Astrocyte (in vitro differentiated cells and primary cell): ENCODE measurements at regions not wholly inside any gene's neighbourhood (a gene's known extent, or its start where the extent isn't known, plus 50 kb on each side); places are given as distances from the start of the nearest gene placed in this dataset.

Experiments used
- DNase-seq: peaks from one replicate; pipeline ENCODE4 v3.0.0-alpha.2; 2010; ENCODE audit warnings: low read depth
- FAIRE-seq: peaks from 2 replicates; lab custom pipeline; 2011; peaks lifted over from hg19 to GRCh38; lab: Jason Lieb, UNC
- H2AFZ ChIP-seq: 2 replicates; pipeline ENCODE4 v1.6.0; 2012; ENCODE audit warnings: low read depth, low read length, inconsistent platforms
- H3K27ac ChIP-seq: 2 replicates; pipeline ENCODE4 v1.5.1; 2011; ENCODE audit warnings: low read depth, low read length, inconsistent platforms
- H3K27me3 ChIP-seq: 2 replicates; pipeline ENCODE4 v1.6.0; 2011; ENCODE audit warnings: low read length, inconsistent platforms; ENCODE audit not compliant: insufficient read depth
- H3K36me3 ChIP-seq: 2 replicates; pipeline ENCODE4 v1.5.1; 2011; ENCODE audit warnings: low read length, inconsistent platforms; ENCODE audit not compliant: insufficient read depth
- H3K4me1 ChIP-seq: 2 replicates; pipeline ENCODE4 v1.5.1; 2011; ENCODE audit warnings: low read length, inconsistent platforms; ENCODE audit not compliant: insufficient read depth
- H3K4me2 ChIP-seq: 2 replicates; pipeline ENCODE4 v1.6.0; 2012; ENCODE audit warnings: low read length, inconsistent platforms
- H3K4me3 ChIP-seq: 2 replicates; pipeline ENCODE4 v1.5.1; 2011; ENCODE audit warnings: low read depth, mild to moderate bottlenecking, low read length, inconsistent platforms; ENCODE audit not compliant: insufficient read depth
- H3K79me2 ChIP-seq: 2 replicates; pipeline ENCODE4 v1.6.0; 2012; ENCODE audit warnings: mild to moderate bottlenecking, low read length, inconsistent platforms; ENCODE audit not compliant: insufficient read depth
- H3K9ac ChIP-seq: 2 replicates; pipeline ENCODE4 v1.6.0; 2012; ENCODE audit warnings: mild to moderate bottlenecking, low read length, inconsistent platforms
- H3K9me3 ChIP-seq: 2 replicates; pipeline ENCODE4 v1.5.1; 2012; ENCODE audit warnings: low read depth, mild to moderate bottlenecking, low read length, inconsistent platforms; ENCODE audit not compliant: insufficient read depth
- H4K20me1 ChIP-seq: 2 replicates; pipeline ENCODE4 v1.6.0; 2012; ENCODE audit warnings: low read length, inconsistent platforms; ENCODE audit not compliant: insufficient read depth
- H3K27ac Mint-ChIP-seq: one replicate; pipeline ENCODE4 v1.8.0; 2021; ENCODE audit warnings: mild to moderate bottlenecking, mixed read lengths; ENCODE audit not compliant: unreplicated experiment
- H3K27me3 Mint-ChIP-seq: one replicate; pipeline ENCODE4 v1.8.0; 2021; ENCODE audit warnings: low read depth, mixed read lengths; ENCODE audit not compliant: unreplicated experiment
- H3K36me3 Mint-ChIP-seq: one replicate; pipeline ENCODE4 v1.8.0; 2021; ENCODE audit warnings: low read depth, mixed read lengths; ENCODE audit not compliant: unreplicated experiment
- H3K4me1 Mint-ChIP-seq: one replicate; pipeline ENCODE4 v1.8.0; 2021; ENCODE audit warnings: low read depth, mixed read lengths; ENCODE audit not compliant: unreplicated experiment
- H3K4me3 Mint-ChIP-seq: one replicate; pipeline ENCODE4 v1.8.0; 2021; ENCODE audit warnings: mild to moderate bottlenecking, moderate library complexity, mixed read lengths; ENCODE audit not compliant: unreplicated experiment
- H3K9me3 Mint-ChIP-seq: one replicate; pipeline ENCODE4 v1.8.0; 2021; ENCODE audit warnings: mild to moderate bottlenecking, mixed read lengths; ENCODE audit not compliant: unreplicated experiment
- CTCF ChIP-seq: IDR thresholded peaks from 2 replicates; pipeline ENCODE4 v1.5.1; 2011; ENCODE audit warnings: low read depth, mild to moderate bottlenecking, inconsistent platforms, low read length, moderate library complexity; ENCODE audit not compliant: insufficient read depth
- EZH2 ChIP-seq: IDR thresholded peaks from 2 replicates; pipeline ENCODE4 v1.6.1; 2012; ENCODE audit warnings: mild to moderate bottlenecking, low read length, inconsistent platforms; ENCODE audit not compliant: insufficient read depth

- Mint-ChIP-seq H3K4me3 (no peak overlapping the region), H3K27me3 (no peaks in the 10 kb centered on the region), H3K27ac (no peak overlapping the region), H3K4me1 (no peaks in the 10 kb centered on the region), H3K36me3 (no peaks in the 10 kb centered on the region), H3K9me3 (peaks cover 4% of the 10 kb centered on the region)
- Histone ChIP-seq H3K4me1 (no peaks in the 10 kb centered on the region), H3K9ac (no peak overlapping the region), H3K4me3 (no peak overlapping the region), H3K9me3 (no peaks in the 10 kb centered on the region), H3K4me2 (no peak overlapping the region), H2AFZ (no peak overlapping the region), H3K79me2 (no peaks in the 10 kb centered on the region), H3K27me3 (no peaks in the 10 kb centered on the region), H4K20me1 (no peaks in the 10 kb centered on the region), H3K36me3 (no peaks in the 10 kb centered on the region), H3K27ac (no peak overlapping the region)
- TF ChIP-seq EZH2 = no peak
- no peak for TF ChIP-seq CTCF
- DNase-seq (no peak), FAIRE-seq (no peak)
Measured at GRCh38 chr9:30851600-30851999, 1532.8 kb upstream of the ACO1 start.

- Histone ChIP-seq H3K4me2 (no peak overlapping the region), H3K9me3 (no peaks in the 10 kb centered on the region), H3K9ac (no peak overlapping the region), H3K36me3 (no peaks in the 10 kb centered on the region), H3K4me3 (no peak overlapping the region), H4K20me1 (no peaks in the 10 kb centered on the region), H2AFZ (no peak overlapping the region), H3K79me2 (no peaks in the 10 kb centered on the region), H3K27ac (no peak overlapping the region), H3K27me3 (no peaks in the 10 kb centered on the region), H3K4me1 (no peaks in the 10 kb centered on the region)
- Mint-ChIP-seq H3K4me3 (no peak overlapping the region), H3K27me3 (no peaks in the 10 kb centered on the region), H3K36me3 (no peaks in the 10 kb centered on the region), H3K27ac (no peak overlapping the region), H3K9me3 (no peaks in the 10 kb centered on the region), H3K4me1 (no peaks in the 10 kb centered on the region)
- no peak for FAIRE-seq
- TF ChIP-seq CTCF (no peak), EZH2 (no peak)
- no peak for DNase-seq
Measured at GRCh38 chr9:30900706-30901105, 1483.7 kb upstream of the ACO1 start.

- Histone ChIP-seq H3K27me3 (no peaks in the 10 kb centered on the region), H2AFZ (no peak overlapping the region), H3K4me2 (no peak overlapping the region), H3K4me1 (no peaks in the 10 kb centered on the region), H3K9me3 (no peaks in the 10 kb centered on the region), H4K20me1 (no peaks in the 10 kb centered on the region), H3K36me3 (no peaks in the 10 kb centered on the region), H3K27ac (no peak overlapping the region), H3K79me2 (no peaks in the 10 kb centered on the region), H3K9ac (no peak overlapping the region), H3K4me3 (no peak overlapping the region)
- no peak for DNase-seq
- Mint-ChIP-seq H3K36me3 (no peaks in the 10 kb centered on the region), H3K27me3 (no peaks in the 10 kb centered on the region), H3K27ac (no peak overlapping the region), H3K4me3 (no peak overlapping the region), H3K9me3 (no peaks in the 10 kb centered on the region), H3K4me1 (no peaks in the 10 kb centered on the region)
- TF ChIP-seq CTCF = no peak
- no peak for TF ChIP-seq EZH2
- no peak for FAIRE-seq
Measured at GRCh38 chr9:30913331-30913730, 1471.1 kb upstream of the ACO1 start.
